Cardiac muscle cell (in vitro differentiated cells and primary cell): ENCODE measurements at regions not wholly inside any gene's neighbourhood (a gene's known extent, or its start where the extent isn't known, plus 50 kb on each side); places are given as distances from the start of the nearest gene placed in this dataset.

Experiments used
- DNase-seq, 2 donors: peaks; one replicate each; pipeline versions ENCODE4 v3.0.0 to v3.0.0-alpha.2; 2010 to 2017; ENCODE audit warnings: low read depth in 1 of 2, low spot score in 1 of 2
- H3K27ac ChIP-seq: fragments of 200-600 bp; sonication (generic); 2 replicates; pipeline ENCODE4 v1.5.1; 2016
- H3K27me3 ChIP-seq: fragments of 200-600 bp; sonication (generic); 2 replicates; pipeline ENCODE4 v1.6.0; 2016; ENCODE audit warnings: control low read depth
- H3K36me3 ChIP-seq: fragments of 200-600 bp; sonication (generic); 2 replicates; pipeline ENCODE4 v1.5.1; 2016; ENCODE audit warnings: control low read depth
- H3K4me1 ChIP-seq: fragments of 200-600 bp; sonication (generic); 2 replicates; pipeline ENCODE4 v1.8.1; 2017; ENCODE audit warnings: low read depth, mild to moderate bottlenecking, mixed run types
- H3K4me3 ChIP-seq: fragments of 200-600 bp; sonication (generic); 2 replicates; pipeline ENCODE4 v1.5.1; 2016; ENCODE audit warnings: mild to moderate bottlenecking
- H3K9me3 ChIP-seq: fragments of 200-600 bp; sonication (generic); 2 replicates; pipeline ENCODE4 v1.5.1; 2017; ENCODE audit warnings: low read depth, mild to moderate bottlenecking, control low read depth
- CTCF ChIP-seq: IDR thresholded peaks from 2 replicates; pipeline ENCODE4 v1.5.1; 2012; ENCODE audit warnings: low read depth, mild to moderate bottlenecking, low read length

GRCh38 chr13:38518328-38518727 is 168.5 kb upstream of the FREM2 start:
- Histone ChIP-seq H3K27ac (no peak overlapping the region), H3K9me3 (no peaks in the 10 kb centered on the region), H3K4me3 (no peak overlapping the region), H3K36me3 (no peaks in the 10 kb centered on the region), H3K4me1 (no peaks in the 10 kb centered on the region), H3K27me3 (no peaks in the 10 kb centered on the region)
- DNase-seq = no peak
- TF ChIP-seq CTCF = no peak

- no peak overlapping the region for H3K4me3 ChIP-seq
- H3K27ac ChIP-seq = no peak overlapping the region
- no peaks in the 10 kb centered on the region for H3K36me3 ChIP-seq
- H3K9me3 ChIP-seq = no peaks in the 10 kb centered on the region
- H3K4me1 ChIP-seq = no peaks in the 10 kb centered on the region
- no peak for DNase-seq
- H3K27me3 ChIP-seq = no peaks in the 10 kb centered on the region
- no peak for TF ChIP-seq CTCF
These were observed 167.5 kb upstream of the FREM2 start for GRCh38 chr13:38519229-38519911.

GRCh38 chr13:38520041-38520440 is 166.8 kb upstream of the FREM2 start:
- H3K4me3 ChIP-seq = no peak overlapping the region
- H3K4me1 ChIP-seq = no peaks in the 10 kb centered on the region
- no peak for TF ChIP-seq CTCF
- H3K36me3 ChIP-seq = no peaks in the 10 kb centered on the region
- no peaks in the 10 kb centered on the region for H3K27me3 ChIP-seq
- no peak overlapping the region for H3K27ac ChIP-seq
- no peak for DNase-seq
- H3K9me3 ChIP-seq = no peaks in the 10 kb centered on the region

- Histone ChIP-seq H3K4me3 (no peak overlapping the region), H3K27me3 (no peaks in the 10 kb centered on the region), H3K27ac (no peak overlapping the region), H3K36me3 (no peaks in the 10 kb centered on the region), H3K4me1 (no peaks in the 10 kb centered on the region), H3K9me3 (no peaks in the 10 kb centered on the region)
- no peak for TF ChIP-seq CTCF
- no peak for DNase-seq
These were observed 159.7 kb upstream of the FREM2 start for GRCh38 chr13:38527140-38527539.

- no peaks in the 10 kb centered on the region for H3K27me3 ChIP-seq
- H3K4me3 ChIP-seq = no peak overlapping the region
- no peak for TF ChIP-seq CTCF
- no peaks in the 10 kb centered on the region for H3K9me3 ChIP-seq
- no peak for DNase-seq
- H3K27ac ChIP-seq = no peak overlapping the region
- no peaks in the 10 kb centered on the region for H3K36me3 ChIP-seq
- H3K4me1 ChIP-seq = no peaks in the 10 kb centered on the region
These were observed 157.9 kb upstream of the FREM2 start for GRCh38 chr13:38528986-38529385.

- H3K4me3 ChIP-seq = no peak overlapping the region
- H3K36me3 ChIP-seq = no peaks in the 10 kb centered on the region
- peak; percentile 29 to 48 for DNase-seq
- H3K9me3 ChIP-seq = no peaks in the 10 kb centered on the region
- no peak overlapping the region for H3K27ac ChIP-seq
- TF ChIP-seq CTCF = peak; percentile 40
- no peaks in the 10 kb centered on the region for H3K27me3 ChIP-seq
- no peaks in the 10 kb centered on the region for H3K4me1 ChIP-seq
These were observed 156.4 kb upstream of the FREM2 start for GRCh38 chr13:38530492-38530891.
